Endothelial cell of umbilical vein (primary cell): ENCODE measurements at regions not wholly inside any gene's neighbourhood (a gene's known extent, or its start where the extent isn't known, plus 50 kb on each side); places are given as distances from the start of the nearest gene placed in this dataset.

ENCODE experiments used
- BruUV-seq: library from RNA; stranded (reverse); fragments of 400-500 nt; replicated peaks from 2 replicates; lab custom pipeline; 2021; lab: Mats Ljungman, UMichigan
- CTCF ChIA-PET: fragments of 300-600, 350-600 bp; sonication (Branson Sonifier 250); formaldehyde crosslinking; loops from one replicate; lab custom pipeline; 2021; ENCODE audit warnings: antibody characterized with exemption, inconsistent platforms; lab: Charles Lee
- POLR2A ChIA-PET: fragments of 300-600, 350-600 bp; sonication (Branson Sonifier 250); formaldehyde crosslinking; loops from one replicate; lab custom pipeline; 2021; ENCODE audit warnings: antibody characterized with exemption, inconsistent platforms; lab: Charles Lee
- DNase-seq: peaks from one replicate; pipeline ENCODE4 v3.0.0-alpha.2; 2011; ENCODE audit warnings: low read depth, low spot score
- FAIRE-seq: peaks from 2 replicates; lab custom pipeline; 2011; peaks lifted over from hg19 to GRCh38; lab: Jason Lieb, UNC
- H2AFZ ChIP-seq: 2 replicates; pipeline ENCODE4 v1.6.0; 2012; ENCODE audit warnings: low read depth, low read length, control low read depth, inconsistent platforms
- H3K27ac ChIP-seq: 2 replicates; pipeline ENCODE4 v1.5.1; 2011; ENCODE audit warnings: low read depth, mild to moderate bottlenecking, control low read depth, low read length, moderate library complexity; ENCODE audit not compliant: insufficient read depth
- H3K27me3 ChIP-seq, 2 experiments: 2 replicates each; pipeline versions ENCODE4 v1.6.0 to v1.6.1; 2011; ENCODE audit warnings: low read length in 2 of 2, mixed read lengths in 1 of 2; ENCODE audit not compliant: control insufficient read depth in 2 of 2, insufficient read depth in 2 of 2
- H3K36me3 ChIP-seq, 2 experiments: 2 replicates in 1 of 2; 3 replicates in 1 of 2; pipeline ENCODE4 v1.5.1; 2011; ENCODE audit warnings: low read length in 2 of 2, mild to moderate bottlenecking in 1 of 2, moderate library complexity in 1 of 2; ENCODE audit not compliant: control insufficient read depth in 2 of 2, insufficient read depth in 2 of 2; ENCODE audit errors: extremely low read depth in 1 of 2
- H3K4me1 ChIP-seq: 3 replicates; pipeline ENCODE4 v1.5.1; 2011; ENCODE audit warnings: mild to moderate bottlenecking, low read length; ENCODE audit not compliant: control insufficient read depth, insufficient read depth; ENCODE audit errors: extremely low read depth
- H3K4me2 ChIP-seq: 2 replicates; pipeline ENCODE4 v1.6.1; 2011; ENCODE audit warnings: low read length, control low read depth, mixed read lengths; ENCODE audit not compliant: insufficient read depth
- H3K4me3 ChIP-seq, 3 experiments: fragments of 200-600 bp in 1 of 3; sonication (generic), shearing (Covaris generic) in 1 of 3; replicated peaks in 1 of 3; 2 replicates each; pipeline ENCODE4 v1.5.1; 2011 to 2016; ENCODE audit warnings: control low read depth in 3 of 3, low read length in 3 of 3, mild to moderate bottlenecking in 2 of 3, inconsistent platforms in 1 of 3, low read depth in 1 of 3, moderate library complexity in 1 of 3; ENCODE audit not compliant: insufficient read depth in 1 of 3
- H3K79me2 ChIP-seq: 2 replicates; pipeline ENCODE4 v1.6.0; 2012; ENCODE audit warnings: low read length, inconsistent platforms; ENCODE audit not compliant: control insufficient read depth, insufficient read depth
- H3K9ac ChIP-seq: replicated peaks from 2 replicates; pipeline ENCODE3; 2011; ENCODE audit warnings: low read length, control low read depth; ENCODE audit not compliant: insufficient read depth; ENCODE audit errors: extremely low read depth
- H3K9me1 ChIP-seq: replicated peaks from 3 replicates; pipeline ENCODE4 v1.6.0; 2011; ENCODE audit warnings: mild to moderate bottlenecking, low read length; ENCODE audit not compliant: control insufficient read depth, insufficient read depth; ENCODE audit errors: extremely low read depth
- H3K9me3 ChIP-seq: replicated peaks from 2 replicates; pipeline ENCODE4 v1.5.1; 2012; ENCODE audit warnings: low read length, inconsistent platforms; ENCODE audit not compliant: control insufficient read depth, insufficient read depth
- H4K20me1 ChIP-seq: replicated peaks from 2 replicates; pipeline ENCODE3; 2011; ENCODE audit warnings: mild to moderate bottlenecking, low read length; ENCODE audit not compliant: control insufficient read depth, insufficient read depth; ENCODE audit errors: extremely low read depth
- EZH2 ChIP-seq: IDR thresholded peaks from 2 replicates; pipeline ENCODE4 v1.6.1; 2012; ENCODE audit warnings: borderline replicate concordance, low read depth, mild to moderate bottlenecking, moderate library complexity, low read length, inconsistent platforms; ENCODE audit not compliant: severe bottlenecking
- FOS ChIP-seq: IDR thresholded peaks from 2 replicates; pipeline ENCODE4 v1.6.1; 2011; ENCODE audit warnings: mild to moderate bottlenecking, low read length, moderate library complexity, borderline replicate concordance; ENCODE audit not compliant: insufficient read depth
- JUN ChIP-seq: IDR thresholded peaks from 2 replicates; pipeline ENCODE4 v1.6.1; 2011; ENCODE audit warnings: borderline replicate concordance, low read depth; ENCODE audit not compliant: insufficient read length, insufficient read depth
- MAX ChIP-seq: IDR thresholded peaks from 2 replicates; pipeline ENCODE4 v1.6.1; 2011; ENCODE audit not compliant: insufficient read depth, insufficient read length
- MYC ChIP-seq: IDR thresholded peaks from one replicate; pipeline ENCODE4 v1.6.1; 2011; ENCODE audit warnings: mild to moderate bottlenecking, low read depth, low read length
- POLR2A ChIP-seq: IDR thresholded peaks from 2 replicates; pipeline ENCODE4 v1.6.1; 2012; ENCODE audit warnings: low read depth, mild to moderate bottlenecking, control low read depth, low read length
- dilution Hi-C: fragments of 300-500 bp; cut with MboI; formaldehyde crosslinking; loops from one replicate; pipeline ENCODE4 v1.15.0; 2019; ENCODE audit warnings: low sequenced_read_pairs; ENCODE audit not compliant: extremely low pct_ligation_motif_present
- intact Hi-C: fragments of 100-400 bp; cut with micrococcal nuclease; formaldehyde crosslinking; loops from one replicate; pipeline ENCODE4 v1.10.0; 2022

GRCh38 chr3:110938629-110939028, 133.0 kb upstream of the NECTIN3 start:
- no peaks in the 10 kb centered on the region for H4K20me1 ChIP-seq
- FAIRE-seq (no peak), DNase-seq (no peak)
- no peaks in the 10 kb centered on the region for H3K9me1 ChIP-seq
- no peak overlapping the region for H3K9ac ChIP-seq
- POLR2A ChIA-PET, result no interaction called here
- CTCF ChIA-PET, result no interaction called here
- intact Hi-C loops, result no loop called here
- no peaks in the 10 kb centered on the region for H3K9me3 ChIP-seq
- H3K27me3 ChIP-seq, result no peaks in the 10 kb centered on the region
- no peak overlapping the region for H3K4me3 ChIP-seq
- H2AFZ ChIP-seq, result no peak overlapping the region
- H3K4me2 ChIP-seq, result no peak overlapping the region
- no peaks in the 10 kb centered on the region for H3K4me1 ChIP-seq
- BruUV-seq, result no TSS peak
- dilution Hi-C loops, result no loop called here
- no peaks in the 10 kb centered on the region for H3K36me3 ChIP-seq
- TF ChIP-seq MYC, result no peak
- H3K27ac ChIP-seq, result no peak overlapping the region
- no peaks in the 10 kb centered on the region for H3K79me2 ChIP-seq

- Histone ChIP-seq H3K4me1 (no peaks in the 10 kb centered on the region), H3K27ac (no peak overlapping the region), H3K79me2 (no peaks in the 10 kb centered on the region), H3K36me3 (no peaks in the 10 kb centered on the region), H4K20me1 (no peaks in the 10 kb centered on the region), H2AFZ (no peak overlapping the region), H3K4me3 (no peak overlapping the region), H3K9me1 (no peaks in the 10 kb centered on the region), H3K9ac (no peak overlapping the region), H3K4me2 (no peak overlapping the region), H3K9me3 (no peaks in the 10 kb centered on the region), H3K27me3 (no peaks in the 10 kb centered on the region)
- DNase-seq (no peak), FAIRE-seq (no peak)
- TF ChIP-seq EZH2, result no peak
- TF ChIP-seq POLR2A, result no peak
- no peak for TF ChIP-seq JUN
- no peak for TF ChIP-seq FOS
- no peak for TF ChIP-seq MAX
- no peak for TF ChIP-seq MYC
- no TSS peak for BruUV-seq
- intact Hi-C loops, result no loop called here
- CTCF ChIA-PET, result interaction anchor here (1.0 to 1.4 kb wide), 2 partner anchors 15 to 140 kb away, joined by 3 read pairs; no protein-coding TSS in a partner anchor
- POLR2A ChIA-PET, result no interaction called here
- dilution Hi-C loops, result no loop called here
Observed at GRCh38 chr3:110940055-110940454, 131.6 kb upstream of the NECTIN3 start.
